Endothelial cell of umbilical vein (primary cell): ENCODE measurements at regions not wholly inside any gene's neighbourhood (a gene's known extent, or its start where the extent isn't known, plus 50 kb on each side); places are given as distances from the start of the nearest gene placed in this dataset.

ENCODE experiments used
- BruUV-seq: library from RNA; stranded (reverse); fragments of 400-500 nt; replicated peaks from 2 replicates; lab custom pipeline; 2021; lab: Mats Ljungman, UMichigan
- CTCF ChIA-PET: fragments of 300-600, 350-600 bp; sonication (Branson Sonifier 250); formaldehyde crosslinking; loops from one replicate; lab custom pipeline; 2021; ENCODE audit warnings: antibody characterized with exemption, inconsistent platforms; lab: Charles Lee
- POLR2A ChIA-PET: fragments of 300-600, 350-600 bp; sonication (Branson Sonifier 250); formaldehyde crosslinking; loops from one replicate; lab custom pipeline; 2021; ENCODE audit warnings: antibody characterized with exemption, inconsistent platforms; lab: Charles Lee
- DNase-seq: peaks from one replicate; pipeline ENCODE4 v3.0.0-alpha.2; 2011; ENCODE audit warnings: low read depth, low spot score
- FAIRE-seq: peaks from 2 replicates; lab custom pipeline; 2011; peaks lifted over from hg19 to GRCh38; lab: Jason Lieb, UNC
- H2AFZ ChIP-seq: 2 replicates; pipeline ENCODE4 v1.6.0; 2012; ENCODE audit warnings: low read depth, low read length, control low read depth, inconsistent platforms
- H3K27ac ChIP-seq: 2 replicates; pipeline ENCODE4 v1.5.1; 2011; ENCODE audit warnings: low read depth, mild to moderate bottlenecking, control low read depth, low read length, moderate library complexity; ENCODE audit not compliant: insufficient read depth
- H3K27me3 ChIP-seq, 2 experiments: 2 replicates each; pipeline versions ENCODE4 v1.6.0 to v1.6.1; 2011; ENCODE audit warnings: low read length in 2 of 2, mixed read lengths in 1 of 2; ENCODE audit not compliant: control insufficient read depth in 2 of 2, insufficient read depth in 2 of 2
- H3K36me3 ChIP-seq, 2 experiments: 2 replicates in 1 of 2; 3 replicates in 1 of 2; pipeline ENCODE4 v1.5.1; 2011; ENCODE audit warnings: low read length in 2 of 2, mild to moderate bottlenecking in 1 of 2, moderate library complexity in 1 of 2; ENCODE audit not compliant: control insufficient read depth in 2 of 2, insufficient read depth in 2 of 2; ENCODE audit errors: extremely low read depth in 1 of 2
- H3K4me1 ChIP-seq: 3 replicates; pipeline ENCODE4 v1.5.1; 2011; ENCODE audit warnings: mild to moderate bottlenecking, low read length; ENCODE audit not compliant: control insufficient read depth, insufficient read depth; ENCODE audit errors: extremely low read depth
- H3K4me2 ChIP-seq: 2 replicates; pipeline ENCODE4 v1.6.1; 2011; ENCODE audit warnings: low read length, control low read depth, mixed read lengths; ENCODE audit not compliant: insufficient read depth
- H3K4me3 ChIP-seq, 3 experiments: fragments of 200-600 bp in 1 of 3; sonication (generic), shearing (Covaris generic) in 1 of 3; replicated peaks in 1 of 3; 2 replicates each; pipeline ENCODE4 v1.5.1; 2011 to 2016; ENCODE audit warnings: control low read depth in 3 of 3, low read length in 3 of 3, mild to moderate bottlenecking in 2 of 3, inconsistent platforms in 1 of 3, low read depth in 1 of 3, moderate library complexity in 1 of 3; ENCODE audit not compliant: insufficient read depth in 1 of 3
- H3K79me2 ChIP-seq: 2 replicates; pipeline ENCODE4 v1.6.0; 2012; ENCODE audit warnings: low read length, inconsistent platforms; ENCODE audit not compliant: control insufficient read depth, insufficient read depth
- H3K9ac ChIP-seq: replicated peaks from 2 replicates; pipeline ENCODE3; 2011; ENCODE audit warnings: low read length, control low read depth; ENCODE audit not compliant: insufficient read depth; ENCODE audit errors: extremely low read depth
- H3K9me1 ChIP-seq: replicated peaks from 3 replicates; pipeline ENCODE4 v1.6.0; 2011; ENCODE audit warnings: mild to moderate bottlenecking, low read length; ENCODE audit not compliant: control insufficient read depth, insufficient read depth; ENCODE audit errors: extremely low read depth
- H3K9me3 ChIP-seq: replicated peaks from 2 replicates; pipeline ENCODE4 v1.5.1; 2012; ENCODE audit warnings: low read length, inconsistent platforms; ENCODE audit not compliant: control insufficient read depth, insufficient read depth
- H4K20me1 ChIP-seq: replicated peaks from 2 replicates; pipeline ENCODE3; 2011; ENCODE audit warnings: mild to moderate bottlenecking, low read length; ENCODE audit not compliant: control insufficient read depth, insufficient read depth; ENCODE audit errors: extremely low read depth
- CTCF ChIP-seq, 2 donors: IDR thresholded peaks; 1 replicate in 1 of 2; 2 replicates in 1 of 2; pipeline ENCODE4 v1.5.1; 2011; ENCODE audit warnings: low read length in 2 of 2, mild to moderate bottlenecking in 2 of 2, moderate library complexity in 2 of 2, control low read depth in 1 of 2, inconsistent platforms in 1 of 2, low read depth in 1 of 2; ENCODE audit not compliant: insufficient read depth in 1 of 2; ENCODE audit errors: extremely low read depth in 1 of 2
- GATA2 ChIP-seq: IDR thresholded peaks from 2 replicates; pipeline ENCODE4 v1.7.0; 2011; ENCODE audit warnings: low read depth, mild to moderate bottlenecking, moderate library complexity, mixed read lengths, low read length; ENCODE audit not compliant: insufficient read length, insufficient read depth
- JUN ChIP-seq: IDR thresholded peaks from 2 replicates; pipeline ENCODE4 v1.6.1; 2011; ENCODE audit warnings: borderline replicate concordance, low read depth; ENCODE audit not compliant: insufficient read length, insufficient read depth
- POLR2A ChIP-seq: IDR thresholded peaks from 2 replicates; pipeline ENCODE4 v1.6.1; 2012; ENCODE audit warnings: low read depth, mild to moderate bottlenecking, control low read depth, low read length
- POLR2AphosphoS5 ChIP-seq: IDR thresholded peaks from 2 replicates; pipeline ENCODE4 v1.6.1; 2012; ENCODE audit warnings: low read depth, mild to moderate bottlenecking, control low read depth, low read length, moderate library complexity; ENCODE audit not compliant: insufficient read depth
- dilution Hi-C: fragments of 300-500 bp; cut with MboI; formaldehyde crosslinking; loops from one replicate; pipeline ENCODE4 v1.15.0; 2019; ENCODE audit warnings: low sequenced_read_pairs; ENCODE audit not compliant: extremely low pct_ligation_motif_present
- intact Hi-C: fragments of 100-400 bp; cut with micrococcal nuclease; formaldehyde crosslinking; loops from one replicate; pipeline ENCODE4 v1.10.0; 2022

DNA sequence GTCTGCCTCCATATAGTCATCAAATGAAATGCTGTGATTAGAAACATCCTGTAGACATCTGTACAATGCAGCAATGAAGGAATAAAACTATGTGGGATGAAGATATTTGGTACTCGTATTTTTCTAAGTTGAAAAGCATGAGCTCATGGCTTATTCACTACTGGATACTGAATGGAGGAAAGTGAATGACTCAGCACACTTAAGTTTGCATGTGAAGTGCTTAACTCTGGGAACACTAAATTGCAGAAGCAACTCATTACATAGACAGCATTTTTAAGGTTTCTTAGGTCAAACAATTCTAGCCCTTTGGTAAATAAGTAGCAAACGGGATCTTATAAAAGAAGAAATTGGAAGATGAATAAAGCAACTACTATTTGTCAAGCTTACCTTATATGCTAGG, 429.0 kb upstream of the MIR17HG start:
- no TSS peak for BruUV-seq
- no peaks in the 10 kb centered on the region for H4K20me1 ChIP-seq
- no peaks in the 10 kb centered on the region for H3K79me2 ChIP-seq
- ChIA-PET POLR2A (no interaction called here), CTCF (no interaction called here)
- DNase-seq = no peak
- H3K9me1 ChIP-seq = no peaks in the 10 kb centered on the region
- no peaks in the 10 kb centered on the region for H3K4me1 ChIP-seq
- H3K4me3 ChIP-seq = no peak overlapping the region
- no peak for TF ChIP-seq JUN
- intact Hi-C loops (no loop called here), dilution Hi-C loops (no loop called here)
- H3K27me3 ChIP-seq = no peaks in the 10 kb centered on the region
- no peaks in the 10 kb centered on the region for H3K36me3 ChIP-seq
- H3K9ac ChIP-seq = no peak overlapping the region
- H3K27ac ChIP-seq = no peak overlapping the region
- H3K4me2 ChIP-seq = no peak overlapping the region
- no peak overlapping the region for H2AFZ ChIP-seq
- no peaks in the 10 kb centered on the region for H3K9me3 ChIP-seq
- no peak for FAIRE-seq

- H3K79me2 ChIP-seq = no peaks in the 10 kb centered on the region
- FAIRE-seq (no peak), DNase-seq (no peak)
- H3K4me2 ChIP-seq = no peak overlapping the region
- no peak overlapping the region for H3K4me3 ChIP-seq
- H2AFZ ChIP-seq = no peak overlapping the region
- BruUV-seq = no TSS peak
- POLR2A ChIA-PET = no interaction called here
- no peaks in the 10 kb centered on the region for H4K20me1 ChIP-seq
- H3K4me1 ChIP-seq = no peaks in the 10 kb centered on the region
- CTCF ChIA-PET = no interaction called here
- no peaks in the 10 kb centered on the region for H3K9me1 ChIP-seq
- H3K27me3 ChIP-seq = no peaks in the 10 kb centered on the region
- H3K9me3 ChIP-seq = no peaks in the 10 kb centered on the region
- intact Hi-C loops = no loop called here
- no peak overlapping the region for H3K27ac ChIP-seq
- dilution Hi-C loops = no loop called here
- no peaks in the 10 kb centered on the region for H3K36me3 ChIP-seq
- H3K9ac ChIP-seq = no peak overlapping the region
- TF ChIP-seq CTCF (IDR thresholded peaks at IDR 0.05; ENCODE audit: extremely low read depth in 1 of 2, insufficient read depth in 1 of 2, low read depth in 1 of 2, low read length in 2 of 2) = no peak
- TF ChIP-seq GATA2 = no peak
- no peak for TF ChIP-seq POLR2A
- no peak for TF ChIP-seq POLR2AphosphoS5
- TF ChIP-seq JUN = no peak
Measured at GRCh38 chr13:90919153-90919552, 428.3 kb upstream of the MIR17HG start.
